ENCODE measurements at regions not wholly inside any gene's neighbourhood (a gene's known extent, or its start where the extent isn't known, plus 50 kb on each side); places are given as distances from the start of the nearest gene placed in this dataset.
"Not testable (repeated sequence)": the region's sequence is repeated elsewhere in the genome, so short reads cannot be mapped to it uniquely, and the experiment has no call there.

DNA sequence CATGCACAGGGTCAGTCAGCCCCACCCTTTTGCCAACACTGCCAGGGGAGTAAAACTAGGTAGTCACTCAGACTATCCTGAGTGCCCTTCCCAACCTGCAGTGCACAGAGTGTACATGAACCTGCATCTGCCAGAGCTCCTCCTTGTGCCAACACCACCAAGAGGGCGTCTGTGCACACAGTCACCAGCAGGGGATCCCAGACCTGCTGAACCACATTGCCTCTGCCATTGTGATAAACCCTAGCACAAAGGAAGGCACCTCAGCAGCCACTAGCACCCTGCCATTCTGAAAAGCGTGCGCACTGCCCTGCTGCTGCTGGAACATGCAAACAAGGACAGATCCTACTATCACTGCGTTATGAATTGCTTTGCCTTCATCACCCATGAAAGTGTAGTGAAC lies 247.8 kb upstream of the POU3F4 start:
- H3K9me3 ChIP-seq (replicated peaks) = no peaks in the 10 kb centered on the region
- no peak overlapping the region for H3K27ac ChIP-seq
- H3K4me1 ChIP-seq = no peaks in the 10 kb centered on the region
- no peak overlapping the region for H3K4me3 ChIP-seq
- no peaks in the 10 kb centered on the region for H3K27me3 ChIP-seq
- no peaks in the 10 kb centered on the region for H3K36me3 ChIP-seq
- no peak for DNase-seq

DNA sequence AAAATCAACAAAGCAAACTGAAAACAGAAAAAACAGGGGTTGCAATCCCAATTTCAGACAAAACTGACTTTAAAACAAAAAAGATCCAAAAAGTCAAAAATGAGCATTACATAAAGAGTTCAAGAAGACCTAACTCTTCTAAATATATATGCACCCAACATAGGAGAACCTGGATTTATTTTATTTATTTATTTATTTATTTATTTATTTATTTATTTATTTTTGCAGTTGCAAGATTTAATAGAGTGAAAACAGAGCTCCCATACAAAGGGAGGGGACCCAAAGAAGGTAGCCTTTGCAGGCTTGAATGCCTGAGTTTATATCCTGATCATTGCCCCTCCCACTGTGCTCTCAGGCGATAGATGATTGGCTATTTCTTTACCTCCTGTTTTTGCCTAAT lies 245.9 kb upstream of the POU3F4 start:
- not testable (repeated sequence) for H3K4me1 ChIP-seq; H3K27me3 ChIP-seq; H3K9me3 ChIP-seq (replicated peaks); H3K4me3 ChIP-seq; H3K27ac ChIP-seq; H3K36me3 ChIP-seq; DNase-seq

- Histone ChIP-seq H3K36me3 (no peaks in the 10 kb centered on the region), H3K4me1 (no peaks in the 10 kb centered on the region), H3K9me3 (replicated peaks) (no peaks in the 10 kb centered on the region), H3K27me3 (no peaks in the 10 kb centered on the region), H3K27ac (no peak overlapping the region), H3K4me3 (no peak overlapping the region)
- no peak for DNase-seq
Measured at GRCh38 chrX:83278988-83279387, 229.1 kb upstream of the POU3F4 start.

GRCh38 chrX:83286627-83287026 lies 221.5 kb upstream of the POU3F4 start:
- not testable (repeated sequence) for H3K9me3 ChIP-seq (replicated peaks); H3K4me1 ChIP-seq; H3K27me3 ChIP-seq; H3K27ac ChIP-seq; DNase-seq; H3K36me3 ChIP-seq; H3K4me3 ChIP-seq

- no peaks in the 10 kb centered on the region for H3K36me3 ChIP-seq
- DNase-seq = no peak
- H3K4me1 ChIP-seq = no peaks in the 10 kb centered on the region
- H3K9me3 ChIP-seq (replicated peaks) = no peaks in the 10 kb centered on the region
- no peaks in the 10 kb centered on the region for H3K27me3 ChIP-seq
- no peak overlapping the region for H3K4me3 ChIP-seq
- H3K27ac ChIP-seq = no peak overlapping the region
Measured at GRCh38 chrX:83305381-83305780, 202.7 kb upstream of the POU3F4 start.

- H3K4me1 ChIP-seq = no peaks in the 10 kb centered on the region
- no peak for DNase-seq
- H3K27ac ChIP-seq = no peak overlapping the region
- no peaks in the 10 kb centered on the region for H3K27me3 ChIP-seq
- no peaks in the 10 kb centered on the region for H3K36me3 ChIP-seq
- H3K4me3 ChIP-seq = no peak overlapping the region
- no peaks in the 10 kb centered on the region for H3K9me3 ChIP-seq (replicated peaks)
Measured at GRCh38 chrX:83319023-83319422, 189.1 kb upstream of the POU3F4 start.

- H3K27ac ChIP-seq = no peak overlapping the region
- H3K27me3 ChIP-seq = no peaks in the 10 kb centered on the region
- no peak for DNase-seq
- no peaks in the 10 kb centered on the region for H3K4me1 ChIP-seq
- H3K9me3 ChIP-seq (replicated peaks) = no peaks in the 10 kb centered on the region
- H3K4me3 ChIP-seq = no peak overlapping the region
- H3K36me3 ChIP-seq = no peaks in the 10 kb centered on the region
Measured at GRCh38 chrX:83326539-83326938, 181.6 kb upstream of the POU3F4 start.

DNA sequence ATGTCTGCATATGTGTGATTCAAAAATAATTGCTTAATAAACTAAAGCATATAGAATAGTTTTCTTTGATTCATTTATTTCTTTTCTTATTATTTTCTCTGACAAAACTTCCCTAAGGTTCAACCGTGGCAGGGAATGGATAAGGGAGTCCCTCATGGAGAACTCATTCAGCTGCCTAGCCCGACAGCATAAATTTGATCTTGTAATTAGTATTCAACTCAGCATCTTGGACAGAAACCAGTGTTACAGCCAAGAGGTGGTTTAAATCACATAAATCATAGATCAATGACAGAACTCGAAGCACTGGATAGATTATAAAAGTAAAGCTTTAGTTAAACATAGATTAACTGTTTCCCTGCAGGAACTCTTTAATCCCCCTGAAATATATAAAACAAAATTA lies 174.3 kb upstream of the POU3F4 start:
- no peak overlapping the region for H3K27ac ChIP-seq
- H3K4me3 ChIP-seq = no peak overlapping the region
- DNase-seq = no peak
- H3K27me3 ChIP-seq = no peaks in the 10 kb centered on the region
- H3K4me1 ChIP-seq = no peaks in the 10 kb centered on the region
- H3K36me3 ChIP-seq = no peaks in the 10 kb centered on the region
- no peaks in the 10 kb centered on the region for H3K9me3 ChIP-seq (replicated peaks)

DNA sequence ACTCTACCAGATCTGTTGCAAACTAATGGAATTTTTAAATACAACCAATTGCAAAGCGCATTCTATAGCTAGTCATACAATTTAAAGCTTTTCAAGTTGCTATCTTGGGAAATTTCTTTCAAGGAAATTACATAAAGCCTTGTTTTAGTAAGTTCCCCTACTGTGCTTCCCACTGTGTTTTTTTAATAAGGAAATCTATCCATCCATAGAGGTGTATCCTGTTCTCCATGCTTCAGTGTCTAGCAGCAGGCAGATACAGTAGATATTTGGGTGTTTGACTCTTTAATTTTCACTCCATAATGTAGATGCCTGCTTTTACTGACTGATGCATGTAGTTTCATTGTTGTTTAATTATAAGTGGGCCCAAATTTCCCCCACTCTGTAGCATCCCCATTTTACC lies 171.6 kb upstream of the POU3F4 start:
- DNase-seq = no peak
- no peaks in the 10 kb centered on the region for H3K4me1 ChIP-seq
- H3K36me3 ChIP-seq = no peaks in the 10 kb centered on the region
- no peaks in the 10 kb centered on the region for H3K27me3 ChIP-seq
- no peak overlapping the region for H3K27ac ChIP-seq
- H3K9me3 ChIP-seq (replicated peaks) = no peaks in the 10 kb centered on the region
- H3K4me3 ChIP-seq = no peak overlapping the region

DNA sequence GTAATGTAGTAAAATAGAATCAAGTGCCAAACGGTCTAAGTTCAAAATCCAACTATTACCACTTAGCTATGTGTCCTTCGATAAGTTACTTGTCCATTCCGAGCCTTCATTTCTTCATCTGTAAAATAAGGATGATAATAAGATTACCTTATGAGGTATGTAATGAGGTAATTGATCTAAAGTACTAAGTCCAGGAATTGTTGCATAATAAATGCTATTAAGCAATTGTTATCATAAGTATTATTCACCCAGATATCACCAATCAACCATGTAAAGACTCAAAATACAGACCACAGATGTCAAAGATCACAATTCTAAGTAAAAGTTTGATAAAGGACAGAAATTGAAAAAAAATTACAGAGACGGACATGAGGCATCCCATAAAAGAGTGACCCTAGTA lies 168.4 kb upstream of the POU3F4 start:
- no peaks in the 10 kb centered on the region for H3K36me3 ChIP-seq
- no peak overlapping the region for H3K27ac ChIP-seq
- DNase-seq = no peak
- no peak overlapping the region for H3K4me3 ChIP-seq
- no peaks in the 10 kb centered on the region for H3K27me3 ChIP-seq
- no peaks in the 10 kb centered on the region for H3K4me1 ChIP-seq
- H3K9me3 ChIP-seq (replicated peaks) = no peaks in the 10 kb centered on the region

GRCh38 chrX:83345298-83345697 lies 162.8 kb upstream of the POU3F4 start:
- Histone ChIP-seq H3K27me3 (no peaks in the 10 kb centered on the region), H3K4me3 (no peak overlapping the region), H3K36me3 (no peaks in the 10 kb centered on the region), H3K9me3 (replicated peaks) (no peaks in the 10 kb centered on the region), H3K27ac (no peak overlapping the region), H3K4me1 (no peaks in the 10 kb centered on the region)
- DNase-seq = peak in 1 of 2 experiments; percentile 0

Data from SJCRH30 (cell line).